ENCODE measurements at regions not wholly inside any gene's neighbourhood (a gene's known extent, or its start where the extent isn't known, plus 50 kb on each side); places are given as distances from the start of the nearest gene placed in this dataset.

DNA sequence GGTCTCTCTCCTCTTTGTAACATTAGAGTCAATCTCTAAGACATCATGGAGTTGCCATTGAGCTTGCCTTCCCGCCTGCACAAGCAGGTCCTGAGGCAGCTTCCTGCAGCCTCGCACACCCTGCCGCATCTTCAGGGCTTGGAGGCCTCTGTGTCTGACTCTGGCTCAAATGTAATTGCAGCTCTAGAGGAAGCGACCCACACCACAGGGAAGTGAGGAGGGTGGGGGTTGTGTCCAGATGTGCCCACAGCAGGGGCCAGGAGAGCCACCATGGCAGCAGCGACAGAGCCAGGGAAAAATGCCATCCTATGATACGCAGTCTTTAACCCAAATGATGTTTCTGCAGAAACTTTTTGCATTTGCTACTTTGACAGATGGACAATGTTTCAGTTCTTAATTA lies 216.0 kb upstream of the ZNF32 start:
- ATAC-seq (no peak), DNase-seq (ENCODE audit: low read depth, low spot score) (no peak)
- ChIA-PET CTCF (no interaction called here), POLR2A (no interaction called here), RAD21 (ENCODE audit: low non-redundant PET in 1 of 2, low total read pairs in 2 of 2, uncharacterized antibody in 2 of 2, unreplicated experiment in 2 of 2) (no interaction called here)
- no peaks in the 10 kb centered on the region for H3K9me2 ChIP-seq (ENCODE audit: insufficient read depth)
- no peak overlapping the region for H3K4me3 ChIP-seq (replicated peaks in 1 of 2; ENCODE audit: low read depth in 1 of 2, low read length in 2 of 2)
- no peaks in the 10 kb centered on the region for H4K20me1 ChIP-seq (ENCODE audit: insufficient read depth)
- H3K27ac ChIP-seq (ENCODE audit: low read depth, low read length), result no peak overlapping the region
- no peak overlapping the region for H3K9ac ChIP-seq (ENCODE audit: low read length)
- no TSS peak for BruUV-seq (replicated peaks)
- no peak overlapping the region for H2AFZ ChIP-seq (ENCODE audit: low read depth, low read length, poor library complexity, severe bottlenecking)
- TF ChIP-seq SRF (IDR thresholded peaks at IDR 0.05; ENCODE audit: low read depth) (no peak), JUND (IDR thresholded peaks at IDR 0.05) (no peak), SP1 (IDR thresholded peaks at IDR 0.05; ENCODE audit: low read depth) (no peak), YY1 (IDR thresholded peaks at IDR 0.05; ENCODE audit: extremely low read depth, insufficient replicate concordance, low read depth, low read length) (no peak)
- TF ChIP-seq, protein P1, sequence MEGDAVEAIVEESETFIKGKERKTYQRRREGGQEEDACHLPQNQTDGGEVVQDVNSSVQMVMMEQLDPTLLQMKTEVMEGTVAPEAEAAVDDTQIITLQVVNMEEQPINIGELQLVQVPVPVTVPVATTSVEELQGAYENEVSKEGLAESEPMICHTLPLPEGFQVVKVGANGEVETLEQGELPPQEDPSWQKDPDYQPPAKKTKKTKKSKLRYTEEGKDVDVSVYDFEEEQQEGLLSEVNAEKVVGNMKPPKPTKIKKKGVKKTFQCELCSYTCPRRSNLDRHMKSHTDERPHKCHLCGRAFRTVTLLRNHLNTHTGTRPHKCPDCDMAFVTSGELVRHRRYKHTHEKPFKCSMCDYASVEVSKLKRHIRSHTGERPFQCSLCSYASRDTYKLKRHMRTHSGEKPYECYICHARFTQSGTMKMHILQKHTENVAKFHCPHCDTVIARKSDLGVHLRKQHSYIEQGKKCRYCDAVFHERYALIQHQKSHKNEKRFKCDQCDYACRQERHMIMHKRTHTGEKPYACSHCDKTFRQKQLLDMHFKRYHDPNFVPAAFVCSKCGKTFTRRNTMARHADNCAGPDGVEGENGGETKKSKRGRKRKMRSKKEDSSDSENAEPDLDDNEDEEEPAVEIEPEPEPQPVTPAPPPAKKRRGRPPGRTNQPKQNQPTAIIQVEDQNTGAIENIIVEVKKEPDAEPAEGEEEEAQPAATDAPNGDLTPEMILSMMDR (IDR thresholded peaks at IDR 0.05 in 2 of 3, conservative IDR thresholded peaks at IDR 0.05 in 1 of 3; ENCODE audit: borderline replicate concordance in 1 of 3, insufficient read depth in 1 of 3, low read depth in 2 of 3, low read length in 2 of 3), result no peak
- H3K79me2 ChIP-seq (ENCODE audit: insufficient read depth, low read length), result no peaks in the 10 kb centered on the region
- no peaks in the 10 kb centered on the region for H3K4me1 ChIP-seq (ENCODE audit: control insufficient read depth in 1 of 2, insufficient read depth in 2 of 2, low read length in 2 of 2)
- H3K36me3 ChIP-seq (ENCODE audit: control insufficient read depth in 1 of 2, insufficient read depth in 2 of 2, low read length in 2 of 2), result no peaks in the 10 kb centered on the region
- H3K4me2 ChIP-seq (ENCODE audit: low read length), result no peak overlapping the region
- peaks cover 20% of the 10 kb centered on the region for H3K27me3 ChIP-seq (ENCODE audit: insufficient read depth, low read length)
- intact Hi-C loops (cut with micrococcal nuclease), result no loop called here
- no peaks in the 10 kb centered on the region for H3K9me3 ChIP-seq (ENCODE audit: control insufficient read depth in 1 of 2, insufficient read depth in 1 of 2, low read depth in 1 of 2, low read length in 2 of 2)

DNA sequence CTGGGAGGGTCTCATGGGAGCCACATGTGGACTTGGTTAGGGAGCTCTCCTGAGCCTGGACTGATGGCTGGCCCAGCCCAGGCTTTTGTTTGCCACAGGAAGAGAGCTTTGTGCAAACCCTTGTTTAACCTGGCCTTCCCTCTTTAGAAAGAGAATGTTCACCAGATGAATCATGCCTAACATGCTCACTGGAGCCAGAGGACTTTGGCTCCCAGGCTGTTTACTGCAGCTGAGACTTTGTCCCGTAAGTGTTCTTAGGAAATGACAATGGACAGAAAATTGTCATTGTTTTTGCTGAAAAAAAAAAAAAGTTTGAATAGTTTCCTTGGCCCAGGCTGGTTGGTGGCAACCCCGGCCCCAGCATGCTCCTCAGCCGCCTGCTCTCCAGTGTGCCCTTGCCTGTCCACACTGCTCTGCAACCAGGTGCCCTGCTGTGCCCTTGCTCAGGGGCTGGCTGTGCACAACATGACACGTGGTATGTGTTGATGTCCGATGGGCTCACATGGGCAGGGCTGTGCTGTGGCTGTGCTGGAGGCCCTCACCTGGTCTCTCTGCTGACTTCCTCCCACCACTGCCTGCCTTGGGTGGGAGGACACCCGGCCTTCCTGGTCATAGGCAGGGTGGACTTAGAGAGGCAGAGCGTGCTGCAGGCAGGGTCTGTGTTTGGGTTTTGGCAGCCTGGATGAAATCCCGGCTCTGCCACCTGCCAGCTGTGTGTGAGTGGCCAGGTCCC lies 215.3 kb upstream of the ZNF32 start:
- RAD21 ChIA-PET (ENCODE audit: low non-redundant PET in 1 of 2, low total read pairs in 2 of 2, uncharacterized antibody in 2 of 2, unreplicated experiment in 2 of 2), result no interaction called here

More for the DNA sequence above, 215.3 kb upstream of the ZNF32 start:
- intact Hi-C loops (cut with micrococcal nuclease), result no loop called here
- no peaks in the 10 kb centered on the region for H3K36me3 ChIP-seq (ENCODE audit: control insufficient read depth in 1 of 2, insufficient read depth in 2 of 2, low read length in 2 of 2)
- H3K9me2 ChIP-seq (ENCODE audit: insufficient read depth), result no peaks in the 10 kb centered on the region
- no peaks in the 10 kb centered on the region for H3K4me1 ChIP-seq (ENCODE audit: control insufficient read depth in 1 of 2, insufficient read depth in 2 of 2, low read length in 2 of 2)
- no peak overlapping the region for H3K4me2 ChIP-seq (ENCODE audit: low read length)
- no peaks in the 10 kb centered on the region for H4K20me1 ChIP-seq (ENCODE audit: insufficient read depth)
- CTCF ChIA-PET, result no interaction called here
- TF ChIP-seq, protein P2, sequence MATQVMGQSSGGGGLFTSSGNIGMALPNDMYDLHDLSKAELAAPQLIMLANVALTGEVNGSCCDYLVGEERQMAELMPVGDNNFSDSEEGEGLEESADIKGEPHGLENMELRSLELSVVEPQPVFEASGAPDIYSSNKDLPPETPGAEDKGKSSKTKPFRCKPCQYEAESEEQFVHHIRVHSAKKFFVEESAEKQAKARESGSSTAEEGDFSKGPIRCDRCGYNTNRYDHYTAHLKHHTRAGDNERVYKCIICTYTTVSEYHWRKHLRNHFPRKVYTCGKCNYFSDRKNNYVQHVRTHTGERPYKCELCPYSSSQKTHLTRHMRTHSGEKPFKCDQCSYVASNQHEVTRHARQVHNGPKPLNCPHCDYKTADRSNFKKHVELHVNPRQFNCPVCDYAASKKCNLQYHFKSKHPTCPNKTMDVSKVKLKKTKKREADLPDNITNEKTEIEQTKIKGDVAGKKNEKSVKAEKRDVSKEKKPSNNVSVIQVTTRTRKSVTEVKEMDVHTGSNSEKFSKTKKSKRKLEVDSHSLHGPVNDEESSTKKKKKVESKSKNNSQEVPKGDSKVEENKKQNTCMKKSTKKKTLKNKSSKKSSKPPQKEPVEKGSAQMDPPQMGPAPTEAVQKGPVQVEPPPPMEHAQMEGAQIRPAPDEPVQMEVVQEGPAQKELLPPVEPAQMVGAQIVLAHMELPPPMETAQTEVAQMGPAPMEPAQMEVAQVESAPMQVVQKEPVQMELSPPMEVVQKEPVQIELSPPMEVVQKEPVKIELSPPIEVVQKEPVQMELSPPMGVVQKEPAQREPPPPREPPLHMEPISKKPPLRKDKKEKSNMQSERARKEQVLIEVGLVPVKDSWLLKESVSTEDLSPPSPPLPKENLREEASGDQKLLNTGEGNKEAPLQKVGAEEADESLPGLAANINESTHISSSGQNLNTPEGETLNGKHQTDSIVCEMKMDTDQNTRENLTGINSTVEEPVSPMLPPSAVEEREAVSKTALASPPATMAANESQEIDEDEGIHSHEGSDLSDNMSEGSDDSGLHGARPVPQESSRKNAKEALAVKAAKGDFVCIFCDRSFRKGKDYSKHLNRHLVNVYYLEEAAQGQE (IDR thresholded peaks at IDR 0.05; ENCODE audit: low read depth), result no peak
- TF ChIP-seq POLR2A (IDR thresholded peaks at IDR 0.05; ENCODE audit: borderline replicate concordance, extremely low read depth, insufficient read depth, insufficient read length) (no peak), SIN3A (IDR thresholded peaks at IDR 0.05; ENCODE audit: low read depth) (no peak), EZH2 (IDR thresholded peaks at IDR 0.05) (no peak)
- TF ChIP-seq, protein P3, sequence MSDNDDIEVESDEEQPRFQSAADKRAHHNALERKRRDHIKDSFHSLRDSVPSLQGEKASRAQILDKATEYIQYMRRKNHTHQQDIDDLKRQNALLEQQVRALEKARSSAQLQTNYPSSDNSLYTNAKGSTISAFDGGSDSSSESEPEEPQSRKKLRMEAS (IDR thresholded peaks at IDR 0.05), result no peak
- TF ChIP-seq, protein P4, sequence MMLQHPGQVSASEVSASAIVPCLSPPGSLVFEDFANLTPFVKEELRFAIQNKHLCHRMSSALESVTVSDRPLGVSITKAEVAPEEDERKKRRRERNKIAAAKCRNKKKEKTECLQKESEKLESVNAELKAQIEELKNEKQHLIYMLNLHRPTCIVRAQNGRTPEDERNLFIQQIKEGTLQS (IDR thresholded peaks at IDR 0.05), result no peak
- peaks cover 23% of the 10 kb centered on the region for H3K27me3 ChIP-seq (ENCODE audit: insufficient read depth, low read length)
- BruUV-seq (replicated peaks), result no TSS peak
- no peak overlapping the region for H3K4me3 ChIP-seq (replicated peaks in 1 of 2; ENCODE audit: low read depth in 1 of 2, low read length in 2 of 2)
- no peak overlapping the region for H2AFZ ChIP-seq (ENCODE audit: low read depth, low read length, poor library complexity, severe bottlenecking)
- no peak overlapping the region for H3K27ac ChIP-seq (ENCODE audit: low read depth, low read length)
- POLR2A ChIA-PET, result no interaction called here
- ATAC-seq, result no peak
- no peaks in the 10 kb centered on the region for H3K9me3 ChIP-seq (ENCODE audit: control insufficient read depth in 1 of 2, insufficient read depth in 1 of 2, low read depth in 1 of 2, low read length in 2 of 2)
- no peak for DNase-seq (ENCODE audit: low read depth, low spot score)
- H3K79me2 ChIP-seq (ENCODE audit: insufficient read depth, low read length), result no peaks in the 10 kb centered on the region
- no peak overlapping the region for H3K9ac ChIP-seq (ENCODE audit: low read length)

Measured in HCT116 (cell line).